ENCODE measurements at regions not wholly inside any gene's neighbourhood (a gene's known extent, or its start where the extent isn't known, plus 50 kb on each side); places are given as distances from the start of the nearest gene placed in this dataset.

- TF ChIP-seq CTCF (IDR thresholded peaks at IDR 0.05) = no peak
- TF ChIP-seq POLR2A (IDR thresholded peaks at IDR 0.05) = no peak
- Histone ChIP-seq H3K27ac (no peak overlapping the region), H3K4me3 (no peak overlapping the region), H3K27me3 (no peaks in the 10 kb centered on the region), H3K9me3 (no peaks in the 10 kb centered on the region), H3K4me1 (no peaks in the 10 kb centered on the region), H3K36me3 (no peaks in the 10 kb centered on the region)
- DNase-seq = no peak
Observed at GRCh38 chr18:33914399-33914798, 310.3 kb downstream of the NOL4 start.

- no peaks in the 10 kb centered on the region for H3K27me3 ChIP-seq
- no peaks in the 10 kb centered on the region for H3K9me3 ChIP-seq
- H3K27ac ChIP-seq = no peak overlapping the region
- no peak for TF ChIP-seq CTCF (IDR thresholded peaks at IDR 0.05)
- TF ChIP-seq POLR2A (IDR thresholded peaks at IDR 0.05) = no peak
- no peak overlapping the region for H3K4me3 ChIP-seq
- DNase-seq = no peak
- H3K4me1 ChIP-seq = no peaks in the 10 kb centered on the region
- H3K36me3 ChIP-seq = no peaks in the 10 kb centered on the region
Observed at GRCh38 chr18:33906046-33906445, 318.7 kb downstream of the NOL4 start.

GRCh38 chr18:33901894-33902512, 322.7 kb downstream of the NOL4 start:
- Histone ChIP-seq H3K9me3 (no peaks in the 10 kb centered on the region), H3K4me3 (no peak overlapping the region), H3K27me3 (no peaks in the 10 kb centered on the region), H3K36me3 (no peaks in the 10 kb centered on the region), H3K27ac (no peak overlapping the region), H3K4me1 (no peaks in the 10 kb centered on the region)
- TF ChIP-seq CTCF (IDR thresholded peaks at IDR 0.05) (no peak), POLR2A (IDR thresholded peaks at IDR 0.05) (no peak)
- DNase-seq = no peak

- H3K36me3 ChIP-seq = no peaks in the 10 kb centered on the region
Observed at GRCh38 chr18:33900638-33901037, 322.6 kb downstream of the ASXL3 start.

GRCh38 chr18:33898427-33898826, 320.4 kb downstream of the ASXL3 start:
- H3K27me3 ChIP-seq = no peaks in the 10 kb centered on the region
- no peak for DNase-seq
- no peak overlapping the region for H3K4me3 ChIP-seq
- H3K4me1 ChIP-seq = no peaks in the 10 kb centered on the region
- no peak for TF ChIP-seq CTCF (IDR thresholded peaks at IDR 0.05)
- no peaks in the 10 kb centered on the region for H3K9me3 ChIP-seq
- H3K36me3 ChIP-seq = no peaks in the 10 kb centered on the region
- H3K27ac ChIP-seq = no peak overlapping the region

More at GRCh38 chr18:33900638-33901037, 322.6 kb downstream of the ASXL3 start:
- no peak overlapping the region for H3K4me3 ChIP-seq
- no peak for TF ChIP-seq POLR2A (IDR thresholded peaks at IDR 0.05)
- no peak for TF ChIP-seq CTCF (IDR thresholded peaks at IDR 0.05)
- H3K27me3 ChIP-seq = no peaks in the 10 kb centered on the region
- H3K4me1 ChIP-seq = no peaks in the 10 kb centered on the region
- H3K9me3 ChIP-seq = no peaks in the 10 kb centered on the region
- DNase-seq = no peak
- no peak overlapping the region for H3K27ac ChIP-seq

GRCh38 chr18:33878213-33878612, 300.2 kb downstream of the ASXL3 start:
- Histone ChIP-seq H3K36me3 (no peaks in the 10 kb centered on the region), H3K27me3 (no peaks in the 10 kb centered on the region), H3K27ac (no peak overlapping the region), H3K9me3 (no peaks in the 10 kb centered on the region), H3K4me1 (no peaks in the 10 kb centered on the region), H3K4me3 (no peak overlapping the region)
- TF ChIP-seq POLR2A (IDR thresholded peaks at IDR 0.05) = no peak
- no peak for DNase-seq

Measured in Peyer's patch (tissue), 4 donors.